ENCODE measurements at regions not wholly inside any gene's neighbourhood (a gene's known extent, or its start where the extent isn't known, plus 50 kb on each side); places are given as distances from the start of the nearest gene placed in this dataset.
"Not testable (repeated sequence)": the region's sequence is repeated elsewhere in the genome, so short reads cannot be mapped to it uniquely, and the experiment has no call there.

GRCh38 chr6:93917216-93917615 is 497.9 kb upstream of the EPHA7 start:
- DNase-seq: no peak

GRCh38 chr6:93916716-93917115 is 497.4 kb upstream of the EPHA7 start:
- no peak for DNase-seq

- no peak for DNase-seq
Observed at GRCh38 chr6:93915961-93916360, 496.6 kb upstream of the EPHA7 start.

GRCh38 chr6:93902517-93902916 is 483.2 kb upstream of the EPHA7 start:
- DNase-seq: no peak

- no peak for DNase-seq
Observed at GRCh38 chr6:93900142-93900541, 480.8 kb upstream of the EPHA7 start.

- no peak for DNase-seq
Observed at GRCh38 chr6:93896081-93896480, 476.7 kb upstream of the EPHA7 start.

- DNase-seq: no peak
Observed at GRCh38 chr6:93894521-93894920, 475.2 kb upstream of the EPHA7 start.

- no peak for DNase-seq
Observed at GRCh38 chr6:93889713-93890112, 470.4 kb upstream of the EPHA7 start.

GRCh38 chr6:93886416-93886815 is 467.1 kb upstream of the EPHA7 start:
- DNase-seq: no peak

GRCh38 chr6:93859971-93860370 is 440.6 kb upstream of the EPHA7 start:
- no peak for DNase-seq

- DNase-seq: no peak
Observed at GRCh38 chr6:93858213-93858612, 438.9 kb upstream of the EPHA7 start.

- no peak for DNase-seq
Observed at GRCh38 chr6:93849857-93850256, 430.5 kb upstream of the EPHA7 start.

- DNase-seq: no peak
Observed at GRCh38 chr6:93848031-93848742, 428.8 kb upstream of the EPHA7 start.

- no peak for DNase-seq
Observed at GRCh38 chr6:93842178-93842577, 422.8 kb upstream of the EPHA7 start.

- DNase-seq: not testable (repeated sequence)
Observed at GRCh38 chr6:93835451-93836145, 416.2 kb upstream of the EPHA7 start.

- DNase-seq: not testable (repeated sequence)
Observed at GRCh38 chr6:93835026-93835425, 415.7 kb upstream of the EPHA7 start.

- DNase-seq: not testable (repeated sequence)
Observed at GRCh38 chr6:93833326-93833725, 414.0 kb upstream of the EPHA7 start.

GRCh38 chr6:93829757-93830156 is 410.4 kb upstream of the EPHA7 start:
- not testable (repeated sequence) for DNase-seq

GRCh38 chr6:93829009-93829408 is 409.6 kb upstream of the EPHA7 start:
- DNase-seq: no peak

- DNase-seq: no peak
Observed at GRCh38 chr6:93828553-93828952, 409.2 kb upstream of the EPHA7 start.

GRCh38 chr6:93827728-93828127 is 408.4 kb upstream of the EPHA7 start:
- DNase-seq: no peak

GRCh38 chr6:93825950-93826349 is 406.6 kb upstream of the EPHA7 start:
- no peak for DNase-seq

- no peak for DNase-seq
Observed at GRCh38 chr6:93823489-93823888, 404.1 kb upstream of the EPHA7 start.

GRCh38 chr6:93822434-93823265 is 403.3 kb upstream of the EPHA7 start:
- no peak for DNase-seq

All from RPMI8226 (cell line).